Tibial nerve (tissue), 4 donors: ENCODE measurements at regions not wholly inside any gene's neighbourhood (a gene's known extent, or its start where the extent isn't known, plus 50 kb on each side); places are given as distances from the start of the nearest gene placed in this dataset.
"Not testable (repeated sequence)": the region's sequence is repeated elsewhere in the genome, so short reads cannot be mapped to it uniquely, and the experiment has no call there.

ENCODE experiments used
- DNase-seq, 2 donors: peaks; one replicate each; pipeline ENCODE4 v3.0.0-alpha.2; 2019; ENCODE audit warnings: low spot score in 2 of 2
- H3K27ac ChIP-seq, 4 donors: fragments of 200-600 bp; sonication (generic) in 3 of 4; one replicate each; pipeline ENCODE4 v1.5.1; 2017 to 2019; ENCODE audit warnings: mild to moderate bottlenecking in 1 of 4
- H3K27me3 ChIP-seq, 2 donors: fragments of 200-600 bp; sonication (generic) in 1 of 2; one replicate each; pipeline versions ENCODE4 v1.5.1 to v1.6.0; 2017 to 2019
- H3K36me3 ChIP-seq, 3 donors: fragments of 200-600 bp; sonication (generic); one replicate each; pipeline ENCODE4 v1.5.1; 2018 to 2019
- H3K4me1 ChIP-seq, 4 donors: fragments of 200-600 bp; sonication (generic) in 3 of 4; one replicate each; pipeline ENCODE4 v1.5.1; 2017 to 2019
- H3K4me3 ChIP-seq, 4 donors: fragments of 200-600 bp; sonication (generic) in 3 of 4; one replicate each; pipeline ENCODE4 v1.5.1; 2017 to 2019; ENCODE audit warnings: mild to moderate bottlenecking in 1 of 4, moderate library complexity in 1 of 4
- H3K9me3 ChIP-seq, 4 donors: fragments of 200-600 bp; sonication (generic) in 3 of 4; one replicate each; pipeline ENCODE4 v1.5.1; 2017 to 2019
- CTCF ChIP-seq, 5 experiments: fragments of 200-600 bp in 3 of 5; fragments of 450-650 bp in 2 of 5; sonication (generic) in 3 of 5; IDR thresholded peaks; one replicate each; pipeline ENCODE4 v1.5.1; 2016 to 2019; ENCODE audit warnings: antibody characterized with exemption in 5 of 5, mild to moderate bottlenecking in 3 of 5, moderate library complexity in 2 of 5
- EP300 ChIP-seq, 2 donors: sonication (generic); formaldehyde crosslinking; IDR thresholded peaks; one replicate each; pipeline ENCODE4 v1.6.1; 2017; ENCODE audit warnings: antibody characterized with exemption in 2 of 2, mild to moderate bottlenecking in 1 of 2
- POLR2A ChIP-seq, 2 donors: fragments of 450-650 bp; IDR thresholded peaks; one replicate each; pipeline ENCODE4 v1.6.1; 2017; ENCODE audit warnings: antibody characterized with exemption in 2 of 2, mild to moderate bottlenecking in 2 of 2, moderate library complexity in 2 of 2
- WGBS, 2 donors: methylation state at CpG; one replicate each; pipeline ENCODE4 v1.1.5; 2018; 5-methylcytosine and 5-hydroxymethylcytosine counted together

- Histone ChIP-seq H3K9me3 (no peaks in the 10 kb centered on the region), H3K27ac (no peak overlapping the region), H3K36me3 (no peaks in the 10 kb centered on the region), H3K4me3 (no peak overlapping the region), H3K4me1 (no peaks in the 10 kb centered on the region), H3K27me3 (no peaks in the 10 kb centered on the region)
- no peak for DNase-seq
- TF ChIP-seq CTCF (IDR thresholded peaks at IDR 0.05) (no peak), POLR2A (IDR thresholded peaks at IDR 0.05) (no peak), EP300 (IDR thresholded peaks at IDR 0.05) (no peak)
- 94 to 96% methylated on average over 1 of the region's 1 CpG for WGBS, 2 donors
These were observed 286.9 kb downstream of the PLK2 start for GRCh38 chr5:58172946-58173345.

GRCh38 chr5:58165152-58165551 lies 294.7 kb downstream of the PLK2 start:
- WGBS, 2 donors: 78 to 79% methylated on average over 3 of the region's 3 CpGs
- TF ChIP-seq CTCF (IDR thresholded peaks at IDR 0.05) (no peak), EP300 (IDR thresholded peaks at IDR 0.05) (no peak), POLR2A (IDR thresholded peaks at IDR 0.05) (no peak)
- no peaks in the 10 kb centered on the region for H3K27me3 ChIP-seq
- no peaks in the 10 kb centered on the region for H3K4me1 ChIP-seq
- no peaks in the 10 kb centered on the region for H3K36me3 ChIP-seq
- peaks cover 0 to 7% (median 0%) of the 10 kb centered on the region in 4 donors for H3K9me3 ChIP-seq
- H3K4me3 ChIP-seq: no peak overlapping the region
- DNase-seq: no peak
- H3K27ac ChIP-seq: no peak overlapping the region

GRCh38 chr5:58161889-58162288 lies 298.0 kb downstream of the PLK2 start:
- H3K27ac ChIP-seq, H3K4me1 ChIP-seq, H3K4me3 ChIP-seq, DNase-seq, H3K36me3 ChIP-seq, H3K27me3 ChIP-seq, H3K9me3 ChIP-seq: not testable (repeated sequence)
- WGBS, 2 donors: 88 to 93% methylated on average over 3 to 6 of the region's 6 CpGs

- 49 to 60% methylated on average over 8 of the region's 8 CpGs for WGBS, 2 donors
- peaks cover 0 to 6% (median 0%) of the 10 kb centered on the region in 4 donors for H3K4me1 ChIP-seq
- DNase-seq: no peak
- H3K36me3 ChIP-seq: no peaks in the 10 kb centered on the region
- H3K4me3 ChIP-seq: no peak overlapping the region
- no peak overlapping the region for H3K27ac ChIP-seq
- TF ChIP-seq CTCF (IDR thresholded peaks at IDR 0.05): no peak
- no peak for TF ChIP-seq POLR2A (IDR thresholded peaks at IDR 0.05)
- TF ChIP-seq EP300 (IDR thresholded peaks at IDR 0.05): no peak
- H3K27me3 ChIP-seq: no peaks in the 10 kb centered on the region
- H3K9me3 ChIP-seq: peaks cover 0 to 7% (median 0%) of the 10 kb centered on the region in 4 donors
These were observed 302.7 kb downstream of the PLK2 start for GRCh38 chr5:58156973-58157701.

- H3K27ac ChIP-seq: no peak overlapping the region
- H3K4me3 ChIP-seq: no peak overlapping the region
- TF ChIP-seq EP300 (IDR thresholded peaks at IDR 0.05) (no peak), CTCF (IDR thresholded peaks at IDR 0.05) (no peak), POLR2A (IDR thresholded peaks at IDR 0.05) (no peak)
- WGBS, 2 donors: 60 to 62% methylated on average over 6 of the region's 6 CpGs
- peaks cover 0 to under 1% (median 0%) of the 10 kb centered on the region in 4 donors for H3K9me3 ChIP-seq
- DNase-seq: no peak
- H3K27me3 ChIP-seq: no peaks in the 10 kb centered on the region
- H3K4me1 ChIP-seq: peaks cover 0 to 6% (median 0%) of the 10 kb centered on the region in 4 donors
- no peaks in the 10 kb centered on the region for H3K36me3 ChIP-seq
These were observed 303.5 kb downstream of the PLK2 start for GRCh38 chr5:58156361-58156760.
